ENCODE measurements at regions not wholly inside any gene's neighbourhood (a gene's known extent, or its start where the extent isn't known, plus 50 kb on each side); places are given as distances from the start of the nearest gene placed in this dataset.

GRCh38 chr6:169096388-169096787, 157.3 kb downstream of the THBS2 start:
- no peak for TF ChIP-seq CTCF (IDR thresholded peaks at IDR 0.05)
- TF ChIP-seq POLR2AphosphoS5 (IDR thresholded peaks at IDR 0.05), result no peak
- TF ChIP-seq EP300 (IDR thresholded peaks at IDR 0.05), result no peak
